Nephron (organoid): ENCODE measurements at regions not wholly inside any gene's neighbourhood (a gene's known extent, or its start where the extent isn't known, plus 50 kb on each side); places are given as distances from the start of the nearest gene placed in this dataset.
"Not testable (repeated sequence)": the region's sequence is repeated elsewhere in the genome, so short reads cannot be mapped to it uniquely, and the experiment has no call there.

Experiments used
- H3K27ac Mint-ChIP-seq, 3 experiments: 2 replicates each; pipeline ENCODE4 v1.8.0; 2020; ENCODE audit warnings: mixed read lengths in 3 of 3, mild to moderate bottlenecking in 2 of 3, moderate library complexity in 1 of 3
- H3K27me3 Mint-ChIP-seq: 2 replicates; pipeline ENCODE4 v1.8.0; 2021; ENCODE audit warnings: low read depth, mild to moderate bottlenecking, moderate library complexity, mixed read lengths
- H3K36me3 Mint-ChIP-seq: 2 replicates; pipeline ENCODE4 v1.8.0; 2020; ENCODE audit warnings: low read depth, mixed read lengths
- H3K4me1 Mint-ChIP-seq: 2 replicates; pipeline ENCODE4 v1.8.0; 2020; ENCODE audit warnings: mixed read lengths
- H3K4me3 Mint-ChIP-seq, 3 experiments: 2 replicates each; pipeline ENCODE4 v1.8.0; 2020; ENCODE audit warnings: mild to moderate bottlenecking in 3 of 3, mixed read lengths in 3 of 3, moderate library complexity in 2 of 3
- H3K9me3 Mint-ChIP-seq: 2 replicates; pipeline ENCODE4 v1.8.0; 2020; ENCODE audit warnings: mixed read lengths
- TF ChIP-seq, protein P1 (sequence below), 3 experiments: fragments of 200-600 bp; sonication (generic); IDR thresholded peaks; one replicate each; pipeline ENCODE4 v1.5.0; 2021; ENCODE audit warnings: antibody characterized with exemption in 3 of 3; ENCODE audit not compliant: unreplicated experiment in 3 of 3

DNA sequence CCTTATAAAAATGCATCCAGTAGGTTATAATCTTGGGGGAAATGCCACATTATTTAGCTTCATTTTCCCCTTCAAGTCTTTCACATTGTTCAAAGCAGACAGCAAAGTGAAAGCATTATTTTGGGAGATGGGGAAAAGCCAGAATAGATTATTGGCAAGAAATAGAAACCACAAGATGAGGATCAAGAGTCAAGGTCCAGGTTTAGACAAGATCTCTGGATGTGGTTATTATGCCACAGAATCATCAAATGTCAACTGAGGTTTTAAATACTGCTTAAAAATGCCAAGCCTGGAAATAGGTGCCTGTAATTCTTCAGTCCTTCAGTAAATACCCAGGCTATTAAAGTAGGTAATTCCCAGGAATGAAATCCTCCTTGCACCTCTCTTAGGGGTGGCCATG is 65.1 kb upstream of the ALOX12 start:
- Mint-ChIP-seq H3K27me3 (peaks cover 11% of the 10 kb centered on the region), H3K4me1 (no peaks in the 10 kb centered on the region), H3K27ac (no peak overlapping the region), H3K36me3 (no peaks in the 10 kb centered on the region), H3K9me3 (peaks cover 12% of the 10 kb centered on the region), H3K4me3 (no peak overlapping the region)
- TF ChIP-seq, protein P1, sequence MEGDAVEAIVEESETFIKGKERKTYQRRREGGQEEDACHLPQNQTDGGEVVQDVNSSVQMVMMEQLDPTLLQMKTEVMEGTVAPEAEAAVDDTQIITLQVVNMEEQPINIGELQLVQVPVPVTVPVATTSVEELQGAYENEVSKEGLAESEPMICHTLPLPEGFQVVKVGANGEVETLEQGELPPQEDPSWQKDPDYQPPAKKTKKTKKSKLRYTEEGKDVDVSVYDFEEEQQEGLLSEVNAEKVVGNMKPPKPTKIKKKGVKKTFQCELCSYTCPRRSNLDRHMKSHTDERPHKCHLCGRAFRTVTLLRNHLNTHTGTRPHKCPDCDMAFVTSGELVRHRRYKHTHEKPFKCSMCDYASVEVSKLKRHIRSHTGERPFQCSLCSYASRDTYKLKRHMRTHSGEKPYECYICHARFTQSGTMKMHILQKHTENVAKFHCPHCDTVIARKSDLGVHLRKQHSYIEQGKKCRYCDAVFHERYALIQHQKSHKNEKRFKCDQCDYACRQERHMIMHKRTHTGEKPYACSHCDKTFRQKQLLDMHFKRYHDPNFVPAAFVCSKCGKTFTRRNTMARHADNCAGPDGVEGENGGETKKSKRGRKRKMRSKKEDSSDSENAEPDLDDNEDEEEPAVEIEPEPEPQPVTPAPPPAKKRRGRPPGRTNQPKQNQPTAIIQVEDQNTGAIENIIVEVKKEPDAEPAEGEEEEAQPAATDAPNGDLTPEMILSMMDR (IDR thresholded peaks at IDR 0.05; ENCODE audit: unreplicated experiment in 3 of 3): no peak

DNA sequence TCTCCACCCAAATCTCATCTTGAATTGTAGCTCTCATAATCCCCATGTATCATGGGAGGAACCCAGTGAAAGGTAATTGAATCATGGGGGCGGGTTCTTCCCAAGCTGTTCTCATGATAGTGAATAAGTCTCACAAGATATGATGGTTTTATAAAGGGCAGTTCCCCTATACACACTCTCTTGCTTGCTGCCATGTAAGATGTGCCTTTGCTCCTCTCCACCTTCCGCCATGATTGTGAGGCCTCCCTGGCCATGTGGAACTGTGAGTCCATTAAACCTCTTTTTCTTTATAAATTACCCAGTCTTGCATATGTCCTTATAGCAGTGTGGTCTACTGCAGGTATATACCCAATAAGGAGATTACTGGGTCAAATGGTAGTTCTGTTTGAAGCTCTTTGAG is 61.3 kb upstream of the ALOX12 start:
- not testable (repeated sequence) for H3K4me3 Mint-ChIP-seq, H3K36me3 Mint-ChIP-seq, H3K27me3 Mint-ChIP-seq, H3K9me3 Mint-ChIP-seq, H3K4me1 Mint-ChIP-seq, H3K27ac Mint-ChIP-seq

DNA sequence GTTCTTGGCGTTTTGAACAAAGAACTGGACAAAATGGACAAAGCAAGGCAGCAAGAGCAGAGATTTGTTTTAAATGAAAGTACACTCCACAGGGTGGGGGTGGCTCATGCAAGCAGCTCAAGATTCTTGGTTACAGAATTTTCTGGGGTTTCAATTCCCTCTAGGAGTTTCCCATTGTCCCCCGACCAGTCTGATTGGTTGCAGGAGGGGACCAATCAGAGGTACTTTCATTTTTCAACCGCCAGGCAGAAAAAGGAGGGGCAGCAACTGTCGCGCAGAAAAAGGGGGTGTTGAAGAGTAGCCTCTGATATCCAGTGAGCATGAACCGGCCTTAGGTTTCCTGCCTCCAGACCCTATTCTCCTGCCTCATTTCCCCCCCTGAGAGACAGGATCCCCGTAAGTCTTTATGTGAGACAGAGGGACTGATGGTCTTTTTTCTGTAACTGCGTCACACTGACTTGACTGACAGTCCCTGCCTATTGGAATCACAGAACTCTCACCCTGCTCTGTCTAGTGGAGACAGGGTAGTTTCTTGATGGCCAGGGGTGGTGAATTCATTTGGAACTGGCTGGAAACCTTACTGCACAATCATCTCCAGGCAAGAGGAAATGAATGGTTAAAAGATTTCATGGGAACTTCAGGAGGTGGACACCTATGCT is 59.4 kb upstream of the ALOX12 start:
- peaks cover 4% of the 10 kb centered on the region for H3K27me3 Mint-ChIP-seq
- TF ChIP-seq, protein P1 (IDR thresholded peaks at IDR 0.05; ENCODE audit: unreplicated experiment in 3 of 3): no peak

DNA sequence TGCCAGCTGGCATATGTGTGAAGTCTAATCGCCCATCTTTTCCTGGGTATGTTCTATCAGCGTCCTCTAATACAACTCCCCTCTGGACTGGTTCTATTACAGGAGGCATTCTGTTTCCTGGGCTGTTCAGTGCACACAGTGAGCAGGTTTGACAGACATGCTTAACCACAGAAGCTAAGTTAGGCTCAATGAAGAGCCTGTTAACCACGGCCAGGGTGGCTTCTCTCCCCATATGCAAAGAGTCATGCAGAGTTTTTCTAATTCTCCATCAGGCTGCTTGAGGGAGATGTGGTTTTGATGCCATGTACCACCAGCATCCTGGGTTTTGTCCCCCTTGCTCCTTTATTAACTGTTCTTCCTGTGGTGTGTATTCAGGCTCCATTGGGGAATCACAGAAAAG is 57.2 kb upstream of the ALOX12 start:
- no peak overlapping the region for H3K27ac Mint-ChIP-seq
- TF ChIP-seq, protein P1 (IDR thresholded peaks at IDR 0.05; ENCODE audit: unreplicated experiment in 3 of 3): no peak
- peaks cover 7% of the 10 kb centered on the region for H3K9me3 Mint-ChIP-seq
- H3K27me3 Mint-ChIP-seq: peaks cover 3% of the 10 kb centered on the region
- no peaks in the 10 kb centered on the region for H3K4me1 Mint-ChIP-seq
- H3K36me3 Mint-ChIP-seq: no peaks in the 10 kb centered on the region
- no peak overlapping the region for H3K4me3 Mint-ChIP-seq

More for the DNA sequence above, 59.4 kb upstream of the ALOX12 start:
- Mint-ChIP-seq H3K4me3 (no peak overlapping the region), H3K9me3 (peaks cover 9% of the 10 kb centered on the region), H3K36me3 (no peaks in the 10 kb centered on the region), H3K27ac (no peak overlapping the region), H3K4me1 (no peaks in the 10 kb centered on the region)

DNA sequence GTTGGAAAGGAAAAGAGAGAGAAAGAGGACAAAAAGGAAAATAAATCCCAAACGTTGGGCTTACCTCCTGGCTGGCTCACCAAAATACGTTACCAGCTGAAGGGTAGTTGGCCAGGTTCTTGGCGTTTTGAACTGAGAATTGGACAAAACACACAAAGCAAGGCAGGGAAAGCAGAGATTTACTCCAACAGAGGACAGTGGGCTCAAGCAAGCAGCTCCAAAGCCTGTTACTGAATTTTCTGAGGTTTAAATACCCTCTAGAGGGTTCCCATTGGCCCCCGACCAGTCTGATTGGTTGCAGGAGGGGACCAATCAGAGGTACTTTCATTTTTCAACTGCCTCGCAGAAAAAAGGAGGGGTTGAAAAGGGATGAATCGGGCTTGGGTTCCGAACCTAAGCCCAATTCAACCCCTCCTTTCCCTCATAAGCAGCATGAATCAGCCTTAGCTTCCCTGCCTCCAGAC is 55.6 kb upstream of the ALOX12 start:
- Mint-ChIP-seq H3K4me1 (no peaks in the 10 kb centered on the region), H3K27me3 (peaks cover 3% of the 10 kb centered on the region), H3K27ac (no peak overlapping the region), H3K36me3 (no peaks in the 10 kb centered on the region), H3K4me3 (no peak overlapping the region), H3K9me3 (no peaks in the 10 kb centered on the region)
- TF ChIP-seq, protein P1 (IDR thresholded peaks at IDR 0.05; ENCODE audit: unreplicated experiment in 3 of 3): no peak

DNA sequence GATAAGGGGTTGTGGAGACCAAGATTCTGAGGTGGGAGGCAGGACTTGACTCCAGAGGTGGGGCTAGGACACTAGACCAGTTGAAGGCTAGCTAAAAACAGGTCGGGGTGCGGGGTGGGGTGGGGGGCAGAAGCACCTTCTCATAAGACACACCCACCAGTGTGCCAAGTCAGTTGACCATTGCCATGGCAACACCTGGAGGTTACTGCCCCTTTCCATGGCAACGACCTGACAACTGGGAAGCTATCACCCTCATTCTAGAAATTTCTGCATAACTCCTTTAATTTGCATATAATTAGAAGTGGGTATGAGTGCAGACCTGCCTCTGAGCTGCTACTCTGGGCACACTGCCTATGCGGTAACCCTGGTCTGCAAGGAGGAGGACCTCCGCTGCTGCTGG is 53.9 kb upstream of the ALOX12 start:
- Mint-ChIP-seq H3K9me3 (no peaks in the 10 kb centered on the region), H3K4me3 (no peak overlapping the region), H3K27me3 (no peaks in the 10 kb centered on the region), H3K4me1 (no peaks in the 10 kb centered on the region), H3K36me3 (no peaks in the 10 kb centered on the region), H3K27ac (no peak overlapping the region)
- TF ChIP-seq, protein P1 (IDR thresholded peaks at IDR 0.05; ENCODE audit: unreplicated experiment in 3 of 3): no peak
